OCI-LY1 (cell line): ENCODE measurements at regions not wholly inside any gene's neighbourhood (a gene's known extent, or its start where the extent isn't known, plus 50 kb on each side); places are given as distances from the start of the nearest gene placed in this dataset.

ENCODE experiments used
- H2AFZ ChIP-seq: fragments of 200-600 bp; sonication (generic), shearing (Covaris generic); 2 replicates; pipeline ENCODE4 v1.6.0; 2014; ENCODE audit warnings: antibody characterized with exemption, mild to moderate bottlenecking, low read length
- H3F3A ChIP-seq: fragments of 200-600 bp; sonication (generic), shearing (Covaris generic); 2 replicates; pipeline ENCODE4 v1.6.0; 2014; ENCODE audit warnings: mild to moderate bottlenecking, antibody characterized with exemption, low read length, moderate library complexity; ENCODE audit not compliant: insufficient read depth
- H3K27ac ChIP-seq: fragments of 200-600 bp; sonication (generic); 2 replicates; pipeline ENCODE4 v1.5.1; 2014; ENCODE audit warnings: low read length, mixed run types, mild to moderate bottlenecking, low read depth; ENCODE audit not compliant: poor library complexity, severe bottlenecking
- H3K27me3 ChIP-seq: fragments of 200-600 bp; sonication (generic); 2 replicates; pipeline ENCODE4 v1.6.0; 2014; ENCODE audit warnings: antibody characterized with exemption, mild to moderate bottlenecking, low read length, moderate library complexity; ENCODE audit not compliant: insufficient read depth
- H3K36me3 ChIP-seq: fragments of 200-600 bp; sonication (generic); 2 replicates; pipeline ENCODE4 v1.6.1; 2014; ENCODE audit warnings: mild to moderate bottlenecking, antibody characterized with exemption, low read length, moderate library complexity, mixed read lengths; ENCODE audit not compliant: insufficient read depth
- H3K4me1 ChIP-seq: fragments of 200-600 bp; sonication (generic); 2 replicates; pipeline ENCODE4 v1.5.1; 2014; ENCODE audit warnings: mild to moderate bottlenecking, low read length, moderate library complexity; ENCODE audit not compliant: insufficient read depth, severe bottlenecking
- H3K4me2 ChIP-seq: fragments of 200-600 bp; sonication (generic), shearing (Covaris generic); 2 replicates; pipeline ENCODE4 v1.6.1; 2014; ENCODE audit warnings: low read length
- H3K4me3 ChIP-seq: fragments of 200-600 bp; sonication (generic); 2 replicates; pipeline ENCODE4 v1.5.1; 2014; ENCODE audit warnings: low read length, low read depth, mild to moderate bottlenecking, mixed read lengths; ENCODE audit not compliant: poor library complexity, severe bottlenecking
- H3K79me2 ChIP-seq: fragments of 200-600 bp; shearing (Covaris generic); 2 replicates; pipeline ENCODE4 v1.6.1; 2016; ENCODE audit warnings: mixed run types, low read length, mixed read lengths; ENCODE audit not compliant: insufficient read depth
- H3K9ac ChIP-seq: fragments of 200-600 bp; sonication (generic), shearing (Covaris generic); 2 replicates; pipeline ENCODE4 v1.6.1; 2014; ENCODE audit warnings: mild to moderate bottlenecking, low read length, mixed read lengths
- H3K9me2 ChIP-seq: fragments of 200-600 bp; sonication (generic), shearing (Covaris generic); 2 replicates; pipeline ENCODE4 v1.6.1; 2014; ENCODE audit warnings: low read depth, mild to moderate bottlenecking, low read length, mixed read lengths
- H3K9me3 ChIP-seq: fragments of 200-600 bp; shearing (Covaris generic); 2 replicates; pipeline ENCODE4 v1.6.1; 2014; ENCODE audit warnings: low read length, mixed read lengths
- H4K20me1 ChIP-seq: fragments of 200-600 bp; sonication (generic), shearing (Covaris generic); 2 replicates; pipeline ENCODE4 v1.6.0; 2016; ENCODE audit warnings: mild to moderate bottlenecking, low read length; ENCODE audit not compliant: insufficient read depth
- CTCF ChIP-seq: fragments of 200-600 bp; sonication (generic), shearing (Covaris generic); IDR thresholded peaks from 2 replicates; pipeline ENCODE4 v1.5.1; 2017; ENCODE audit warnings: mild to moderate bottlenecking, antibody characterized with exemption, low read length, moderate library complexity, mixed read lengths
- EZH2 ChIP-seq: fragments of 200-600 bp; sonication (generic), shearing (Covaris generic); IDR thresholded peaks from 2 replicates; pipeline ENCODE4 v1.8.0; 2017; ENCODE audit warnings: borderline replicate concordance, mixed run types, mild to moderate bottlenecking, antibody characterized with exemption, low read length, moderate library complexity, mixed read lengths

GRCh38 chr3:147890114-147890513, 480.9 kb downstream of the ZIC1 start:
- H2AFZ ChIP-seq, result no peak overlapping the region
- H3K36me3 ChIP-seq, result no peaks in the 10 kb centered on the region
- H4K20me1 ChIP-seq, result no peaks in the 10 kb centered on the region
- no peaks in the 10 kb centered on the region for H3K79me2 ChIP-seq
- no peaks in the 10 kb centered on the region for H3K9me3 ChIP-seq
- no peak for TF ChIP-seq EZH2
- no peak for TF ChIP-seq CTCF
- H3K4me3 ChIP-seq, result no peak overlapping the region
- H3F3A ChIP-seq, result no peaks in the 10 kb centered on the region
- H3K27me3 ChIP-seq, result no peaks in the 10 kb centered on the region
- H3K9ac ChIP-seq, result no peak overlapping the region
- no peaks in the 10 kb centered on the region for H3K9me2 ChIP-seq
- no peak overlapping the region for H3K27ac ChIP-seq
- H3K4me1 ChIP-seq, result no peaks in the 10 kb centered on the region
- H3K4me2 ChIP-seq, result no peak overlapping the region

- H3K4me1 ChIP-seq, result no peaks in the 10 kb centered on the region
- no peak overlapping the region for H2AFZ ChIP-seq
- no peaks in the 10 kb centered on the region for H3K79me2 ChIP-seq
- no peaks in the 10 kb centered on the region for H3K36me3 ChIP-seq
- H3K4me3 ChIP-seq, result no peak overlapping the region
- H3F3A ChIP-seq, result no peaks in the 10 kb centered on the region
- H3K9me3 ChIP-seq, result no peaks in the 10 kb centered on the region
- H3K9ac ChIP-seq, result no peak overlapping the region
- no peaks in the 10 kb centered on the region for H3K9me2 ChIP-seq
- H3K27me3 ChIP-seq, result no peaks in the 10 kb centered on the region
- H3K27ac ChIP-seq, result no peak overlapping the region
- TF ChIP-seq EZH2 (no peak), CTCF (no peak)
- no peaks in the 10 kb centered on the region for H4K20me1 ChIP-seq
- H3K4me2 ChIP-seq, result no peak overlapping the region
These were observed 486.3 kb downstream of the ZIC1 start for GRCh38 chr3:147895509-147895908.

GRCh38 chr3:147900851-147901250, 491.7 kb downstream of the ZIC1 start:
- Histone ChIP-seq H3K79me2 (no peaks in the 10 kb centered on the region), H3K4me1 (no peaks in the 10 kb centered on the region), H3K9ac (no peak overlapping the region), H3K4me3 (no peak overlapping the region), H3K27ac (no peak overlapping the region), H3K9me3 (no peaks in the 10 kb centered on the region), H4K20me1 (no peaks in the 10 kb centered on the region), H3K4me2 (no peak overlapping the region), H3K36me3 (no peaks in the 10 kb centered on the region), H2AFZ (no peak overlapping the region), H3K9me2 (no peaks in the 10 kb centered on the region), H3F3A (no peaks in the 10 kb centered on the region), H3K27me3 (no peaks in the 10 kb centered on the region)
- TF ChIP-seq CTCF, result no peak
- TF ChIP-seq EZH2, result no peak
